ENCODE measurements at regions not wholly inside any gene's neighbourhood (a gene's known extent, or its start where the extent isn't known, plus 50 kb on each side); places are given as distances from the start of the nearest gene placed in this dataset.

- TF ChIP-seq CTCF (IDR thresholded peaks at IDR 0.05; ENCODE audit: extremely low read depth in 1 of 2, insufficient read depth in 1 of 2, low read depth in 1 of 2, low read length in 2 of 2) (no peak), EZH2 (IDR thresholded peaks at IDR 0.05; ENCODE audit: borderline replicate concordance, low read depth, low read length, severe bottlenecking) (no peak), POLR2AphosphoS5 (IDR thresholded peaks at IDR 0.05; ENCODE audit: insufficient read depth, low read depth, low read length) (no peak), POLR2A (IDR thresholded peaks at IDR 0.05; ENCODE audit: low read depth, low read length) (no peak), MYC (IDR thresholded peaks at IDR 0.05; ENCODE audit: low read depth, low read length) (no peak)
Measured at GRCh38 chr3:6035626-6036025, 825.3 kb upstream of the GRM7 start.

Measured in endothelial cell of umbilical vein (primary cell).